AG04450 (cell line): ENCODE measurements at regions not wholly inside any gene's neighbourhood (a gene's known extent, or its start where the extent isn't known, plus 50 kb on each side); places are given as distances from the start of the nearest gene placed in this dataset.

Experiments
- CTCF ChIA-PET: fragments of 300-600, 350-600 bp; formaldehyde crosslinking; extraction: SDS; loops from one replicate; lab custom pipeline; 2022; ENCODE audit warnings: antibody characterized with exemption, inconsistent platforms; lab: Charles Lee
- POLR2A ChIA-PET: fragments of 350-600 bp; formaldehyde crosslinking; extraction: SDS; loops from one replicate; lab custom pipeline; 2021; ENCODE audit warnings: antibody characterized with exemption, inconsistent platforms; lab: Yijun Ruan, JAX
- DNase-seq: peaks from one replicate; pipeline ENCODE4 v3.0.0-alpha.2; 2011; ENCODE audit warnings: low read depth, low spot score
- H3K27ac ChIP-seq: one replicate; pipeline ENCODE4 v1.5.1; 2012; ENCODE audit warnings: low read depth, low read length, control low read depth
- H3K27me3 ChIP-seq: one replicate; pipeline ENCODE4 v1.6.0; 2012; ENCODE audit warnings: low read length; ENCODE audit not compliant: control insufficient read depth, insufficient read depth
- H3K4me3 ChIP-seq: 2 replicates; pipeline ENCODE4 v1.5.1; 2011; ENCODE audit warnings: mild to moderate bottlenecking, low read depth, low read length, control low read depth
- H3K9me3 ChIP-seq: 2 replicates; pipeline ENCODE4 v1.5.1; 2012; ENCODE audit warnings: low read length; ENCODE audit not compliant: control insufficient read depth, insufficient read depth
- CTCF ChIP-seq: IDR thresholded peaks from 2 replicates; pipeline ENCODE4 v1.5.1; 2011; ENCODE audit warnings: low read depth, low read length, control low read depth, inconsistent platforms

- no peak for DNase-seq
- POLR2A ChIA-PET: no interaction called here
- Histone ChIP-seq H3K9me3 (peaks cover 3% of the 10 kb centered on the region; the same call in 1 of the 2 replicates), H3K27me3 (peaks cover 51% of the 10 kb centered on the region), H3K4me3 (no peak overlapping the region), H3K27ac (no peak overlapping the region)
- no peak for TF ChIP-seq CTCF
- CTCF ChIA-PET: no interaction called here
These were observed 128.4 kb upstream of the ZBTB40 start for GRCh38 chr1:22323141-22323845.

GRCh38 chr1:22323846-22324504 is 127.7 kb upstream of the ZBTB40 start:
- Histone ChIP-seq H3K4me3 (no peak overlapping the region), H3K27me3 (peaks cover 51% of the 10 kb centered on the region), H3K9me3 (peaks cover 3% of the 10 kb centered on the region; the same call in 1 of the 2 replicates), H3K27ac (no peak overlapping the region)
- ChIA-PET POLR2A (no interaction called here), CTCF (no interaction called here)
- TF ChIP-seq CTCF: no peak
- no peak for DNase-seq

- Histone ChIP-seq H3K4me3 (no peak overlapping the region), H3K27me3 (peaks cover 50% of the 10 kb centered on the region), H3K9me3 (peaks cover 3% of the 10 kb centered on the region; the same call in 1 of the 2 replicates), H3K27ac (no peak overlapping the region)
- TF ChIP-seq CTCF: no peak
- POLR2A ChIA-PET: no interaction called here
- DNase-seq: no peak
- CTCF ChIA-PET: no interaction called here
These were observed 125.9 kb upstream of the ZBTB40 start for GRCh38 chr1:22325531-22326371.

GRCh38 chr1:22326372-22326915 is 125.2 kb upstream of the ZBTB40 start:
- Histone ChIP-seq H3K27ac (no peak overlapping the region), H3K4me3 (no peak overlapping the region), H3K9me3 (peaks cover 3% of the 10 kb centered on the region; the same call in 1 of the 2 replicates), H3K27me3 (peaks cover 44% of the 10 kb centered on the region)
- ChIA-PET POLR2A (no interaction called here), CTCF (no interaction called here)
- TF ChIP-seq CTCF: no peak
- DNase-seq: no peak
